H1 (cell line): ENCODE measurements at regions not wholly inside any gene's neighbourhood (a gene's known extent, or its start where the extent isn't known, plus 50 kb on each side); places are given as distances from the start of the nearest gene placed in this dataset.

Experiments
- CTCF ChIA-PET: fragments of 300-600 bp; sonication (Branson Sonifier 250); formaldehyde crosslinking; loops from one replicate; lab custom pipeline; 2021; ENCODE audit not compliant: partially characterized antibody; lab: Charles Lee
- POLR2A ChIA-PET: fragments of 300-600 bp; sonication (Branson Sonifier 250); formaldehyde crosslinking; loops from one replicate; lab custom pipeline; 2021; ENCODE audit warnings: inconsistent platforms; ENCODE audit not compliant: partially characterized antibody; lab: Charles Lee
- DNase-seq, 2 experiments: peaks; one replicate each; pipeline versions ENCODE4 v3.0.0 to v3.0.0-alpha.2; 2010 to 2022; ENCODE audit warnings: low spot score in 2 of 2, low read depth in 1 of 2, mixed read lengths in 1 of 2
- FAIRE-seq: peaks from 2 replicates; lab custom pipeline; 2011; peaks lifted over from hg19 to GRCh38; lab: Jason Lieb, UNC
- H2AFZ ChIP-seq: 2 replicates; pipeline ENCODE4 v1.8.1; 2012; ENCODE audit warnings: low read length, inconsistent platforms
- H2AK5ac ChIP-seq: 2 replicates; pipeline ENCODE4 v1.6.1; 2013; ENCODE audit warnings: low read depth, low read length
- H2BK120ac ChIP-seq: replicated peaks from 2 replicates; pipeline ENCODE3; 2013; ENCODE audit warnings: low read depth, low read length, inconsistent platforms
- H2BK12ac ChIP-seq: 2 replicates; pipeline ENCODE4 v1.6.1; 2013; ENCODE audit warnings: low read depth, low read length
- H2BK15ac ChIP-seq: 2 replicates; pipeline ENCODE4 v1.6.1; 2013; ENCODE audit warnings: low read length
- H2BK20ac ChIP-seq: 2 replicates; pipeline ENCODE4 v1.6.1; 2013; ENCODE audit warnings: low read length
- H2BK5ac ChIP-seq: 2 replicates; pipeline ENCODE4 v1.6.1; 2013; ENCODE audit warnings: low read depth, low read length
- H3K14ac ChIP-seq: 2 replicates; pipeline ENCODE4 v1.6.1; 2013; ENCODE audit warnings: inconsistent platforms; ENCODE audit not compliant: insufficient read length
- H3K18ac ChIP-seq: 2 replicates; pipeline ENCODE4 v1.6.1; 2013; ENCODE audit warnings: low read length; ENCODE audit errors: extremely low read depth
- H3K23ac ChIP-seq: 2 replicates; pipeline ENCODE4 v1.6.1; 2013; ENCODE audit warnings: inconsistent platforms; ENCODE audit not compliant: insufficient read length
- H3K23me2 ChIP-seq: 2 replicates; pipeline ENCODE4 v1.6.1; 2013; ENCODE audit warnings: low read depth, low read length
- H3K27ac ChIP-seq: 2 replicates; pipeline ENCODE4 v1.6.1; 2011; ENCODE audit warnings: low read depth, low read length, inconsistent platforms
- H3K27me3 ChIP-seq, 4 experiments: replicated peaks in 1 of 4; 1 replicate in 1 of 4; 2 replicates in 3 of 4; pipeline versions ENCODE4 v1.6.1 to v1.8.1; 2011 to 2013; ENCODE audit warnings: low read length in 3 of 4, mild to moderate bottlenecking in 3 of 4, inconsistent platforms in 2 of 4, mixed read lengths in 2 of 4, moderate library complexity in 1 of 4; ENCODE audit not compliant: control insufficient read depth in 3 of 4, insufficient read depth in 3 of 4; ENCODE audit errors: extremely low read depth in 1 of 4
- H3K36me3 ChIP-seq, 4 experiments: 2 replicates each; pipeline versions ENCODE4 v1.6.1 to v1.8.1; 2011 to 2013; ENCODE audit warnings: mild to moderate bottlenecking in 4 of 4, low read length in 3 of 4, moderate library complexity in 2 of 4, control low read depth in 1 of 4, inconsistent platforms in 1 of 4; ENCODE audit not compliant: insufficient read depth in 4 of 4, control insufficient read depth in 2 of 4
- H3K4ac ChIP-seq: replicated peaks from 2 replicates; pipeline ENCODE3; 2013; ENCODE audit warnings: low read length, low read depth, mixed read lengths, inconsistent platforms; ENCODE audit not compliant: insufficient read length
- H3K4me1 ChIP-seq, 4 experiments: replicated peaks in 1 of 4; 1 replicate in 1 of 4; 2 replicates in 3 of 4; pipeline versions ENCODE4 v1.6.1 to v1.8.1; 2011 to 2013; ENCODE audit warnings: low read length in 3 of 4, inconsistent platforms in 2 of 4, mixed read lengths in 1 of 4; ENCODE audit not compliant: insufficient read depth in 4 of 4, control insufficient read depth in 3 of 4
- H3K4me2 ChIP-seq, 2 experiments: 2 replicates each; pipeline versions ENCODE4 v1.6.1 to v1.8.1; 2011 to 2013; ENCODE audit warnings: low read depth in 2 of 2, low read length in 2 of 2, control low read depth in 1 of 2, inconsistent platforms in 1 of 2, mild to moderate bottlenecking in 1 of 2; ENCODE audit not compliant: insufficient read depth in 1 of 2
- H3K4me3 ChIP-seq, 4 experiments: fragments of 200-600, 300-600 bp in 1 of 4; sonication (generic), shearing (Covaris generic), sonication (Bioruptor Twin) in 1 of 4; 2 replicates each; pipeline versions ENCODE4 v1.5.1 to v1.8.1; 2011 to 2016; ENCODE audit warnings: low read length in 4 of 4, low read depth in 3 of 4, control low read depth in 2 of 4, inconsistent platforms in 2 of 4, mild to moderate bottlenecking in 2 of 4, mixed read lengths in 1 of 4, moderate library complexity in 1 of 4; ENCODE audit not compliant: insufficient read depth in 2 of 4; ENCODE audit errors: extremely low read depth in 1 of 4
- H3K56ac ChIP-seq: replicated peaks from 2 replicates; pipeline ENCODE3; 2013; ENCODE audit warnings: low read depth, mild to moderate bottlenecking, mixed read lengths, low read length, inconsistent platforms; ENCODE audit not compliant: insufficient read length
- H3K79me1 ChIP-seq: 2 replicates; pipeline ENCODE4 v1.6.1; 2013; ENCODE audit warnings: low read depth, low read length, control low read depth
- H3K79me2 ChIP-seq, 2 experiments: 2 replicates each; pipeline versions ENCODE4 v1.6.1 to v1.8.1; 2012 to 2013; ENCODE audit warnings: low read length in 2 of 2, mild to moderate bottlenecking in 2 of 2, inconsistent platforms in 1 of 2; ENCODE audit not compliant: insufficient read depth in 2 of 2, control insufficient read depth in 1 of 2
- H3K9ac ChIP-seq, 4 experiments: replicated peaks in 1 of 4; 1 replicate in 1 of 4; 2 replicates in 3 of 4; pipeline versions ENCODE4 v1.6.1 to v1.8.1; 2011 to 2013; ENCODE audit warnings: low read depth in 3 of 4, low read length in 3 of 4, control low read depth in 2 of 4, mild to moderate bottlenecking in 2 of 4, moderate library complexity in 2 of 4, inconsistent platforms in 1 of 4; ENCODE audit errors: extremely low read depth in 1 of 4
- H3K9me3 ChIP-seq, 2 experiments: 2 replicates each; pipeline versions ENCODE4 v1.6.1 to v1.8.1; 2012 to 2013; ENCODE audit warnings: mild to moderate bottlenecking in 2 of 2, moderate library complexity in 2 of 2, control low read depth in 1 of 2, inconsistent platforms in 1 of 2, low read depth in 1 of 2, low read length in 1 of 2, mixed read lengths in 1 of 2; ENCODE audit not compliant: insufficient read depth in 2 of 2
- H4K20me1 ChIP-seq, 2 experiments: replicated peaks in 1 of 2; 2 replicates each; pipeline versions ENCODE3 to v1.8.1; 2011 to 2013; ENCODE audit warnings: inconsistent platforms in 2 of 2, low read length in 2 of 2, mild to moderate bottlenecking in 1 of 2; ENCODE audit not compliant: insufficient read depth in 2 of 2, control insufficient read depth in 1 of 2
- H4K5ac ChIP-seq: 2 replicates; pipeline ENCODE4 v1.6.1; 2013; ENCODE audit warnings: low read length, low read depth, mixed read lengths, inconsistent platforms; ENCODE audit not compliant: insufficient read length
- H4K8ac ChIP-seq: 2 replicates; pipeline ENCODE4 v1.8.0; 2013; ENCODE audit warnings: mild to moderate bottlenecking, moderate library complexity, low read length, inconsistent platforms; ENCODE audit not compliant: insufficient read depth; ENCODE audit errors: extremely low read depth
- H4K91ac ChIP-seq: replicated peaks from 2 replicates; pipeline ENCODE3; 2013; ENCODE audit warnings: low read length, mixed read lengths, inconsistent platforms; ENCODE audit not compliant: insufficient read length
- ASH2L ChIP-seq: fragments of 200-600, 300-600 bp; sonication (generic); IDR thresholded peaks from one replicate; pipeline ENCODE4 v1.7.1; 2017; ENCODE audit warnings: low read length
- CHD2 ChIP-seq: IDR thresholded peaks from 2 replicates; pipeline ENCODE4 v1.6.1; 2012; ENCODE audit warnings: low read length, improper control_type of control experiment
- JUND ChIP-seq: IDR thresholded peaks from 2 replicates; pipeline ENCODE4 v1.6.1; 2011; ENCODE audit warnings: mild to moderate bottlenecking, improper control_type of control experiment, low read length
- RFX5 ChIP-seq: IDR thresholded peaks from 2 replicates; pipeline ENCODE4 v1.6.1; 2011; ENCODE audit warnings: low read depth, low read length, improper control_type of control experiment, borderline replicate concordance
- SAP30 ChIP-seq: fragments of 300-600 bp; sonication (generic); IDR thresholded peaks from 2 replicates; pipeline ENCODE4 v1.7.1; 2012; ENCODE audit warnings: low read length, moderate library complexity, mild to moderate bottlenecking, inconsistent platforms; ENCODE audit not compliant: insufficient read depth, insufficient replicate concordance
- YY1 ChIP-seq: IDR thresholded peaks from 2 replicates; pipeline ENCODE4 v1.6.1; 2011; ENCODE audit warnings: low read depth, mild to moderate bottlenecking, low read length
- WGBS, 2 experiments: shearing (Covaris generic) in 1 of 2; methylation state at CpG; one replicate each; pipeline versions ENCODE4 v1.1.6 to v1.1.7; 2013 to 2015; ENCODE audit warnings: low lambda C conversion rate in 2 of 2, mixed read lengths in 2 of 2, inconsistent platforms in 1 of 2, low coverage in 1 of 2, missing lambda C conversion rate in 1 of 2; ENCODE audit not compliant: insufficient replicate concordance in 2 of 2, insufficient coverage in 1 of 2, insufficient read length in 1 of 2; ENCODE audit errors: extremely low coverage in 1 of 2, missing lambda C conversion rate in 1 of 2; 5-methylcytosine and 5-hydroxymethylcytosine counted together

DNA sequence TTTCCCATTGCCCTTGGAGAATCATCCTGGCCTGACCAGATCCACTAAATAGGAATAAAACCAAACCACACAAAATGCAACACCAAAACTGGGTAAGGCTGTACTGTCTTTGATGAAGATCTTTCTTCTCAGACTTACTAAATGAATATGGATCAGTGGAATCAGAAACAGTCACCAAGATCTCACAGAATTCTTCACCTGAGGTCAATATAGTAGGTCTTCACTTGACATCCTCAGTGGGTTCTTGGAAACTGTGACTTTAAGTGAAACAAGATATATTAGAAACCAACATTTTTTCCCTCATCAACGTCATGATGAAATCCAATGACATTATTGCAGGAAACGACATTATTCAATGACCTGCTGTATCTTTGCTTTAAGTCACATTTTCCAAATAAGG lies 526.2 kb downstream of the FUT8 start:
- no peaks in the 10 kb centered on the region for H3K9me3 ChIP-seq
- H3K4me2 ChIP-seq = no peak overlapping the region
- H3K27ac ChIP-seq = no peak overlapping the region
- no peaks in the 10 kb centered on the region for H3K36me3 ChIP-seq
- H3K18ac ChIP-seq = no peak overlapping the region
- no peak overlapping the region for H2AFZ ChIP-seq
- no peak overlapping the region for H2BK15ac ChIP-seq
- H4K20me1 ChIP-seq = no peaks in the 10 kb centered on the region
- TF ChIP-seq YY1 (no peak), ASH2L (no peak), RFX5 (no peak), SAP30 (no peak), CHD2 (no peak), JUND (no peak)
- no peak overlapping the region for H4K91ac ChIP-seq
- no peak overlapping the region for H3K4ac ChIP-seq
- 81% methylated on average over 2 of the region's 2 CpGs; no CpG with 5 or more reads in 1 of the 2 experiments for WGBS, 2 experiments
- H2BK120ac ChIP-seq = no peak overlapping the region
- no peak overlapping the region for H3K4me3 ChIP-seq
- no peaks in the 10 kb centered on the region for H3K79me2 ChIP-seq
- H2BK5ac ChIP-seq = no peak overlapping the region
- no peak overlapping the region for H3K56ac ChIP-seq
- H2BK20ac ChIP-seq = no peak overlapping the region
- ChIA-PET POLR2A (no interaction called here), CTCF (no interaction called here)
- peaks cover 0 to 14% (median 5%) of the 10 kb centered on the region in 4 experiments; a peak in 5 of 7 replicates for H3K4me1 ChIP-seq
- no peak overlapping the region for H2AK5ac ChIP-seq
- no peak overlapping the region for H2BK12ac ChIP-seq
- H4K8ac ChIP-seq = no peak overlapping the region
- H3K14ac ChIP-seq = no peak overlapping the region
- H3K23me2 ChIP-seq = no peaks in the 10 kb centered on the region
- FAIRE-seq = no peak
- DNase-seq = no peak
- H3K23ac ChIP-seq = no peak overlapping the region
- H4K5ac ChIP-seq = no peak overlapping the region
- no peaks in the 10 kb centered on the region for H3K79me1 ChIP-seq
- no peaks in the 10 kb centered on the region for H3K27me3 ChIP-seq
- no peak overlapping the region for H3K9ac ChIP-seq
